Endodermal cell (in vitro differentiated cells): ENCODE measurements at regions not wholly inside any gene's neighbourhood (a gene's known extent, or its start where the extent isn't known, plus 50 kb on each side); places are given as distances from the start of the nearest gene placed in this dataset.

ENCODE experiments used
- DNase-seq: peaks from one replicate; pipeline ENCODE4 v3.0.0-alpha.2; 2017
- H3K27ac ChIP-seq: 2 replicates; pipeline ENCODE4 v1.5.1; 2013; ENCODE audit warnings: mild to moderate bottlenecking, low read depth, low read length, moderate library complexity
- H3K27me3 ChIP-seq: 2 replicates; pipeline ENCODE4 v1.6.1; 2013; ENCODE audit warnings: mild to moderate bottlenecking, low read length, moderate library complexity; ENCODE audit not compliant: insufficient read depth, control insufficient read depth, poor library complexity, severe bottlenecking
- H3K36me3 ChIP-seq: 2 replicates; pipeline ENCODE4 v1.7.0; 2013; ENCODE audit warnings: mild to moderate bottlenecking, low read length, moderate library complexity; ENCODE audit not compliant: control insufficient read depth, insufficient read depth
- H3K4me1 ChIP-seq: one replicate; pipeline ENCODE4 v1.7.0; 2013; ENCODE audit warnings: low read length; ENCODE audit not compliant: control insufficient read depth, insufficient read depth
- H3K4me3 ChIP-seq: 2 replicates; pipeline ENCODE4 v1.5.1; 2013; ENCODE audit warnings: mild to moderate bottlenecking, low read length, moderate library complexity
- H3K9ac ChIP-seq: 2 replicates; pipeline ENCODE4 v1.6.1; 2013; ENCODE audit warnings: mild to moderate bottlenecking, low read length, moderate library complexity; ENCODE audit not compliant: poor library complexity, severe bottlenecking; ENCODE audit errors: extremely low read depth
- H3K9me3 ChIP-seq: 2 replicates; pipeline ENCODE4 v1.6.1; 2013; ENCODE audit warnings: mild to moderate bottlenecking, low read length, moderate library complexity; ENCODE audit not compliant: control insufficient read depth
- H3K27ac Mint-ChIP-seq: 2 replicates; pipeline ENCODE4 v1.8.0; 2020; ENCODE audit warnings: mixed read lengths
- H3K27me3 Mint-ChIP-seq: 2 replicates; pipeline ENCODE4 v1.8.0; 2021; ENCODE audit warnings: mild to moderate bottlenecking, mixed read lengths; ENCODE audit not compliant: insufficient read depth
- H3K36me3 Mint-ChIP-seq: 2 replicates; pipeline ENCODE4 v1.8.0; 2020; ENCODE audit warnings: low read depth, mixed read lengths
- H3K4me1 Mint-ChIP-seq: 2 replicates; pipeline ENCODE4 v1.8.0; 2020; ENCODE audit warnings: mixed read lengths
- H3K4me3 Mint-ChIP-seq: 2 replicates; pipeline ENCODE4 v1.8.0; 2020; ENCODE audit warnings: mild to moderate bottlenecking, moderate library complexity, mixed read lengths
- H3K9me3 Mint-ChIP-seq: 2 replicates; pipeline ENCODE4 v1.8.0; 2020; ENCODE audit warnings: mild to moderate bottlenecking, mixed read lengths
- CTCF ChIP-seq: fragments of 200-600 bp; sonication (generic); conservative IDR thresholded peaks from 2 replicates; pipeline ENCODE4 v1.5.0; 2021; ENCODE audit warnings: antibody characterized with exemption, mild to moderate bottlenecking
- WGBS, 2 experiments: methylation state at CpG; one replicate each; pipeline versions ENCODE4 v1.1.5 to v1.1.7; 2013; ENCODE audit warnings: missing lambda C conversion rate in 2 of 2, mixed read lengths in 1 of 2; ENCODE audit not compliant: insufficient coverage in 1 of 2, insufficient read length in 1 of 2; 5-methylcytosine and 5-hydroxymethylcytosine counted together

DNA sequence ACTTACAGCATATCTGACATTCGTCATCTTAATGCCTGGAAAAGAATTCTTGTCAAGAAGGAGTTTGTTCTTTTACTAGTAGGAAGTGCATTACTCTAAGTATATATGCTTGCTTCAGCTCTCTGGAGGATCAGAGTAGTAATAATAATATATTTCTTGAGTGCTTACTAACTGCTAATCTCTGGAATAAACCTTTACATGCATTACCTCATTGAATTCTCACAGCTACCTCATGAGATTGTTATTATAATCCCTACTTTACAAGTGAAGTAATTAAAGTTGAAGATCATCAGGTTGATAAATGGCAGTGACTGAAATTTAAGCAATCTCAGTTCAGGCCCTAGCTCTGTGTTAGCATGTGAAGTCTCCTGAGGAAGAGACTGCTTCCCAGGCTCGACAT lies 115.0 kb upstream of the PDE5A start:
- no peaks in the 10 kb centered on the region for H3K9me3 Mint-ChIP-seq
- peaks cover 4% of the 10 kb centered on the region for H3K4me1 Mint-ChIP-seq
- Histone ChIP-seq H3K4me1 (peaks cover 4% of the 10 kb centered on the region), H3K36me3 (no peaks in the 10 kb centered on the region), H3K9me3 (no peaks in the 10 kb centered on the region), H3K9ac (no peak overlapping the region), H3K27ac (no peak overlapping the region), H3K4me3 (no peak overlapping the region), H3K27me3 (peaks cover 4% of the 10 kb centered on the region)
- TF ChIP-seq CTCF = no peak
- H3K27me3 Mint-ChIP-seq = no peaks in the 10 kb centered on the region
- H3K36me3 Mint-ChIP-seq = no peaks in the 10 kb centered on the region
- H3K27ac Mint-ChIP-seq = no peak overlapping the region
- no peak for DNase-seq
- 95% methylated on average over 2 of the region's 2 CpGs; no CpG with 5 or more reads in 1 of the 2 experiments for WGBS, 2 experiments
- H3K4me3 Mint-ChIP-seq = no peak overlapping the region

DNA sequence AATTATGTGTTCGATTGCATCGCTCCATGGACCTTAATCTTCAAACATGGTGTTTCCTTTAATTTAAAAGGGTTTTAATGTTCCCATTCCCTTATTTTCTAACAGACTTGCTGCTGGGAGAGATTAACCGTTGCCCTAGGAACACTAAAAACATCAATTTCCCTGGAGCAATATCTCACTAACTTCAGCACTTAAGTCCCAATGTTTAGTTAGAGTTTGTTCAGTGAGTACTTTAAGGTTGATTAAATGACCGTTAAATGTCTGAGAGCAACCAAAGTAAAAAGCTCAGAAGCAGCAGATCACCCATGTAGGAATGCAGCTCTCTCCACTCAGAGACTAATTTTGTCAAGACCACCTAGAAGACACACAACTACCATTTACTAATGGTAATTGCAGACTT lies 111.2 kb upstream of the PDE5A start:
- H3K9me3 Mint-ChIP-seq = no peaks in the 10 kb centered on the region
- no peaks in the 10 kb centered on the region for H3K27me3 ChIP-seq
- H3K36me3 Mint-ChIP-seq = no peaks in the 10 kb centered on the region
- H3K4me3 Mint-ChIP-seq = no peak overlapping the region
- no peak overlapping the region for H3K9ac ChIP-seq
- H3K4me1 Mint-ChIP-seq = peaks cover 21% of the 10 kb centered on the region
- no peak overlapping the region for H3K27ac ChIP-seq
- TF ChIP-seq CTCF = no peak
- no peaks in the 10 kb centered on the region for H3K27me3 Mint-ChIP-seq
- DNase-seq = no peak
- H3K9me3 ChIP-seq = no peaks in the 10 kb centered on the region
- H3K4me3 ChIP-seq = no peak overlapping the region
- no peaks in the 10 kb centered on the region for H3K36me3 ChIP-seq
- H3K4me1 ChIP-seq = peaks cover 8% of the 10 kb centered on the region
- no peak overlapping the region for H3K27ac Mint-ChIP-seq
- 100% methylated on average over 2 to 4 of the region's 4 CpGs for WGBS, 2 experiments

DNA sequence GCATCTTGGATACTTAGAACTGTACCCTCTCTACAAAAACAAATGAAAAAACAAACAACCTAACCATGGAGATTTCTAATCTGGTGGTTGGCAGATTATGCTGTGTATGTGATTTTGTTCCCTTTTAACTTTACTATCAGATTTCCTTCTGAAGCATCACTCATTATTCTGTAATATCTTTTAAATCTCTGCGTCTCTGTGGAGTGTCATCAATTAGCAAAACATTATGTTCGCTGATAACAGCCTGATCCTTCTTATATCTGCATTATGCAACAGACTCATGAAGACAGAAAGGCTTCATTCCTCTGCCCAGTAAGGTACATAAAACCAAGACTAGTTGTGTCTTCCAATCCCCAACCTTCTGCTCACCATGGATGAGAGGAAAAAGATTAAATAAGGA lies 110.3 kb upstream of the PDE5A start:
- no peak for DNase-seq
- Histone ChIP-seq H3K9me3 (no peaks in the 10 kb centered on the region), H3K4me3 (no peak overlapping the region), H3K27ac (no peak overlapping the region), H3K9ac (no peak overlapping the region), H3K27me3 (no peaks in the 10 kb centered on the region), H3K4me1 (peaks cover 10% of the 10 kb centered on the region), H3K36me3 (no peaks in the 10 kb centered on the region)
- Mint-ChIP-seq H3K27ac (no peak overlapping the region), H3K9me3 (no peaks in the 10 kb centered on the region), H3K36me3 (no peaks in the 10 kb centered on the region), H3K4me3 (no peak overlapping the region), H3K4me1 (peaks cover 23% of the 10 kb centered on the region), H3K27me3 (no peaks in the 10 kb centered on the region)
- WGBS, 2 experiments = 87 to 100% methylated on average over 1 to 2 of the region's 2 CpGs
- no peak for TF ChIP-seq CTCF
